IPS-20b (cell line): ENCODE measurements at regions not wholly inside any gene's neighbourhood (a gene's known extent, or its start where the extent isn't known, plus 50 kb on each side); places are given as distances from the start of the nearest gene placed in this dataset.

Source experiments
- H3K27ac ChIP-seq: one replicate; pipeline ENCODE4 v1.5.1; 2013; ENCODE audit warnings: low read length
- H3K27me3 ChIP-seq: 2 replicates; pipeline ENCODE4 v1.6.1; 2013; ENCODE audit warnings: mild to moderate bottlenecking, low read length, inconsistent platforms; ENCODE audit not compliant: insufficient read depth
- H3K36me3 ChIP-seq: 2 replicates; pipeline ENCODE4 v1.6.1; 2013; ENCODE audit warnings: low read depth, mild to moderate bottlenecking, inconsistent platforms, low read length, moderate library complexity; ENCODE audit not compliant: insufficient read depth
- H3K4me1 ChIP-seq: 2 replicates; pipeline ENCODE4 v1.6.1; 2013; ENCODE audit warnings: mild to moderate bottlenecking, control low read depth, inconsistent platforms, low read length, moderate library complexity; ENCODE audit not compliant: insufficient read depth
- H3K4me3 ChIP-seq: 2 replicates; pipeline ENCODE4 v1.5.1; 2013; ENCODE audit warnings: mild to moderate bottlenecking, low read length, inconsistent platforms
- H3K9ac ChIP-seq: 2 replicates; pipeline ENCODE4 v1.6.1; 2013; ENCODE audit warnings: low read depth, mild to moderate bottlenecking, inconsistent platforms, low read length, moderate library complexity
- H3K9me3 ChIP-seq: 2 replicates; pipeline ENCODE4 v1.6.1; 2013; ENCODE audit warnings: mild to moderate bottlenecking, low read depth, low read length, inconsistent platforms; ENCODE audit not compliant: insufficient read depth

DNA sequence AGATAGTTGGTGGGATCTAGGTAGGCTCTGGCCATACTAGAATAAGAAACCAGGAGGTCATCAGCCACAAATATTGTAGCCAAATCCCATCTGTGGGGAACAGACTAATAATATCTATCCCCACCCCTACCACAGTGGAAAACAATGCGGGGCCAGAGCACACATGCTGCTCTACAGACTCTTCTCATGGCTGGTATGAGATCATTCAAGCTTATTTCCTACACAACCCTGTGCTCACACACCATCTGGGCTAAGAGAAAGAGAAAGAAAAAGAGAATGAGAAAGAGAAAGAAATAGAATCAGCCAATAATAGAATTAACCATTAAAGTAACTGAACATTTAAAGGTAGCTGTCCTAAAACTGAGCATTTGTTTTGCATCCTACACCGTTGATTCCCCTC lies 1268.4 kb upstream of the SPRY2 start:
- Histone ChIP-seq H3K4me1 (no peaks in the 10 kb centered on the region), H3K27ac (no peak overlapping the region), H3K36me3 (no peaks in the 10 kb centered on the region), H3K4me3 (no peak overlapping the region), H3K9me3 (no peaks in the 10 kb centered on the region), H3K27me3 (no peaks in the 10 kb centered on the region), H3K9ac (no peak overlapping the region)

DNA sequence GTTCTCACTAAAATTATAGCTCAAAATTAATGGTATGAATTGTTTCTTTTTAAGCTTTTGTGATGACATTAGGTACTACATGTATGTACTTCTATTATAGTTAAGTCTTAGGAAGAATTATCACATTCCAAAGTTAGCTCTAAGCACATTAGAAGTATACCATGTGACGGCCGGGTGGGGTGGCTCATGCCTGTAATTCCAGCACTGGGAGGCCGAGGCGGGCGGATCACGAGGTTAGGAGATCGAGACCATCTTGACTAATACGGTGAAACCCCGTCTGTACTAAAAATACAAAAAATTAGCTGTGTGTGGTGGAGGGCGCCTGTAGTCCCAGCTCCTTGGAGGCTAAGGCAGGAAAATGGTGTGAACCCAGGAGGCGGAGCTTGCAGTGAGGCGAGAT lies 1265.1 kb upstream of the SPRY2 start:
- Histone ChIP-seq H3K4me3 (no peak overlapping the region), H3K27me3 (no peaks in the 10 kb centered on the region), H3K9ac (no peak overlapping the region), H3K36me3 (no peaks in the 10 kb centered on the region), H3K4me1 (no peaks in the 10 kb centered on the region), H3K27ac (no peak overlapping the region), H3K9me3 (no peaks in the 10 kb centered on the region)

DNA sequence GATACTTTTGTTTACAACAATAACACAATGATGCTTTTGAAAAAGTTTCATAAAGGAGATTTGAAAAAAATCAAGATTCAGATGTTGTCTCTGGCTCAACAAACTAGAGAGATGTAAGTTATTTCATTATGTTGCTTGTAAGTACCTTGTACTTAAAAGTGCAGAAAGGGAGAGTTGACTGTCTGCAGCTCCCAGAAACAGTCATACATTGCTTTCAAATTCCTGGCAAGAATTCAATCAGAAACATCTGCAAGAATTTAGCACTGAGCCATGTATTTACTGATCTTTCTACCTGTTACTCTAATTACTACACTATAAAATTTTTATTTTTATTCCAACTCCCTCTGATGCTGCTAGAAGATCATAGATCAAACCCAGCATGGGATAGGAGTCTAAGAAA lies 1261.3 kb upstream of the SPRY2 start:
- H3K9ac ChIP-seq = no peak overlapping the region
- peaks cover 5% of the 10 kb centered on the region; the same call in 1 of the 2 replicates for H3K4me1 ChIP-seq
- no peaks in the 10 kb centered on the region for H3K27me3 ChIP-seq
- no peak overlapping the region for H3K27ac ChIP-seq
- H3K9me3 ChIP-seq = no peaks in the 10 kb centered on the region
- H3K36me3 ChIP-seq = no peaks in the 10 kb centered on the region
- H3K4me3 ChIP-seq = no peak overlapping the region

DNA sequence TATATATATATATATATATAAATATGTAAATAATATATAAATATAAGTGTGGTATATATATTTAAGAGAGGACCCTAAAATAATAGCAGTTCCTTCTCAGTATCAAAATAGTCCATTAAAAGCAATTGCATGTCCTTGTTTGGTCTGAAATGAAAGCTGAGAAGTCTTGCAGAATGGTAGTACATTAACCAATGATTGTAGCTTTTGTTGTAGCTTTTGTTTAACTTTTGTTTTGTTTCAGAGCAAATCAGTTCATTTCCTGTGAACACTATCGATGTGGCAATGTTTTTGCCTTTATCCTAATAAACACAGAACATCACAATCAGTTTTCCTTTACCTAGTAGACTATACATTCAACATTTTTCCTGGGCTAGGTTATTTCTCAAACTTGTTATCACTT lies 1256.2 kb upstream of the SPRY2 start:
- Histone ChIP-seq H3K4me1 (peaks cover 5% of the 10 kb centered on the region; the same call in 1 of the 2 replicates), H3K9me3 (no peaks in the 10 kb centered on the region), H3K36me3 (no peaks in the 10 kb centered on the region), H3K27ac (no peak overlapping the region), H3K4me3 (no peak overlapping the region), H3K27me3 (no peaks in the 10 kb centered on the region), H3K9ac (no peak overlapping the region)

DNA sequence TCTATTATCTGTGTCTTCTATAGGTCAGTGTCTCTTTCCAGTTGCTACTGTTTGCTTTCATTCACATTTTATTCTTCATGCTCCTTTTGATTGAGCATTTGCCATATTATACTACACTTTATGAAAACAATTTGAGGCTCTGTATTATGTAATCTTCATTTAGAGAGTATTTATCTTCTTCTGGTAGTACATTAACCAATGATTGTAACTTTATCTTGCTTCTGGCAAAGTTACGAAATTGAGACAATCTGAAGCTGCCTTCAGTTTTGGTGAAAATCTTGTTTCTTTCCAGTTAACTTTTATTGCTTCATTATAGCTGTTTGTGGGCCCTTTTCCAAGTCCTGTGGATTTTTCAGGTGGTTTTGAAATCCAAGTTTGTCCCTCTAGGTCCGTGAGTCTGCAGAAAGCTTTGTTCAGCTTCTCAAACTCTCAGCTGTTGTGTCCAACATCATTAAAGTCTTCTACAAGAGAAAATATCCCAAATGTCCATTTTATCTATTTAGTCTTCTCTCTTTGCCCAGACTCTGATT lies 1255.4 kb upstream of the SPRY2 start:
- H3K4me3 ChIP-seq = no peak overlapping the region
- no peak overlapping the region for H3K27ac ChIP-seq
- H3K27me3 ChIP-seq = no peaks in the 10 kb centered on the region
- no peak overlapping the region for H3K9ac ChIP-seq
- no peaks in the 10 kb centered on the region for H3K9me3 ChIP-seq
- H3K36me3 ChIP-seq = no peaks in the 10 kb centered on the region
- peaks cover 5% of the 10 kb centered on the region; the same call in 1 of the 2 replicates for H3K4me1 ChIP-seq

DNA sequence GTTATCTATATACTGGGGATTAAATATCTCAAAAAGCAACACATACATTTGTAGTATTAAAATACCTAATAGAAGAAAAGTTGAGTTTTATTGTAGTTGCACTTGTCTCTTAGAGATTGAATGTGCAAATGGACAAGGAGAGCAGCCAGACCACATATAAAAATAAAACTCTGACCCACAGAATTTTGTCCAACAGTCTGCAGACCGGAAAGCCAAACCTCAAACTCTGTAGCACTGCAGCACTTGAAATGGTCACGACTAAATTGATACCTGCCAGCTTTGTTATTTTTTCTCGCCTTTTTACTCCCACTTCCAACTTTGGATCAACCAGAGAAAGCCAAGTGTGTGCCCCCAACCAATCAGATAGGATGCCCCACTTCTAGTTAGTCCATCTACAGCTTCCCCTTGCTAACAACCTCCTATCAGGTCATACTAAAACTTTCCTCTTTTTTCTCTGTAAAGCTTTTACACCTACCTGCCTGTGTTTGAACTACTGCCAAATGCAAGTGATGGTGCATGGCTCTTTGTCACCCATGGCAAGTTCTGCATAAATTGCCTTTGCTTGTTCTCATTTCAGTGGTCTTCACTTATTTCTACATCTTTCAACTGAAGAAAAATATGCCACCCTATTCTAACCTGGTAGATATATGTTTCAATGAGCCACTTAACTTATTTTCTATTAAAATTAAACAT lies 1250.7 kb upstream of the SPRY2 start:
- Histone ChIP-seq H3K27me3 (no peaks in the 10 kb centered on the region), H3K4me1 (no peaks in the 10 kb centered on the region), H3K9ac (no peak overlapping the region), H3K4me3 (no peak overlapping the region), H3K27ac (no peak overlapping the region), H3K36me3 (no peaks in the 10 kb centered on the region), H3K9me3 (no peaks in the 10 kb centered on the region)

DNA sequence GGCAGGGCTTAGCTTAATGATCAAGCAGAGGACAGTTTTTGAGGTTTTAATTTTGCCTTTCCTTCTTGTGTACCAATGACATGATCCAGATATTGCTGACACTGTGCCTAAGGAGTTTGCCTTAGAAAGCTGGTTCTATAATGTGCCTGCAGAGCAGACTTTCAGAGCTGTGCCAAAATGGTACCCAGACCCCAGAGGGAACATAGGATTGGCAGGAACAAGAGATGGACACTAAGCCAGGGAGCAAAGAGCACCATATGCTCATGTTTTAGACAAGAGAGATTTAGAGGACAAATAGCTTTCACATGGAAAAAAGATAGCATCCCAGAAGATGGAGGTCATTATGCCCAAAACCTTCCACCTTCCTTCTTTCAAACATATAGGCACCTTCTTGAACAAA lies 1241.5 kb upstream of the SPRY2 start:
- no peak overlapping the region for H3K27ac ChIP-seq
- H3K9ac ChIP-seq = no peak overlapping the region
- H3K27me3 ChIP-seq = no peaks in the 10 kb centered on the region
- no peaks in the 10 kb centered on the region for H3K9me3 ChIP-seq
- H3K36me3 ChIP-seq = no peaks in the 10 kb centered on the region
- H3K4me1 ChIP-seq = peaks cover 6% of the 10 kb centered on the region; the same call in 1 of the 2 replicates
- H3K4me3 ChIP-seq = no peak overlapping the region

DNA sequence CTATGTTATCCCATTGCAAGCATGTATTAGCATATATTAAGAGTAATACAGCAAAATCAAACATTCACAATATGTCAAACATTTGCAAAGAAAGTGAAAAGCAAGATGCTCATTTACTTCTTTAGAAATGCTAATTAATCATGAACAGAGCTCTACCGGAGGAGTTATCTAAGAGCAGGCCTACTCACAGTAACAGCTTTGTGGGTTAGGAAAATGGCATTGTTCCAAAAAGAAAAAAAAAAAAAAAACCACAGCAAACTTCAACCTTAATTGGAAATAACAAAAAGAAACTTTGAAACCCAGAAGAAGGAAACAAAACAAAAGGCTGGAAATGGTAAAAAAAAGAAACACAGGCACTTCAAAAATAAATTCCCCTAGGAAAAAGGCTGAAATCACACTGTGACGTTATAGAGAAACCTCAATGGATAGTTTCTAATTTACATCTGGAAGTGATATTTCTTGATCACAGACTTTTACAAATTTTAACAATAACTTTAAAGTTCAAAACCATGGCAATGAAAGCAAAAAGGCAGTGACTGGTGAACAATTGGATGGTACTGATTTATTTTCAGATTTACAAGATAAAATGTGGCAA lies 1236.8 kb upstream of the SPRY2 start:
- no peaks in the 10 kb centered on the region for H3K27me3 ChIP-seq
- no peak overlapping the region; the same call in 1 of the 2 replicates for H3K9ac ChIP-seq
- H3K4me3 ChIP-seq = no peak overlapping the region
- H3K4me1 ChIP-seq = peaks cover 10% of the 10 kb centered on the region; the same call in 1 of the 2 replicates
- H3K36me3 ChIP-seq = no peaks in the 10 kb centered on the region
- no peaks in the 10 kb centered on the region for H3K9me3 ChIP-seq
- no peak overlapping the region for H3K27ac ChIP-seq

DNA sequence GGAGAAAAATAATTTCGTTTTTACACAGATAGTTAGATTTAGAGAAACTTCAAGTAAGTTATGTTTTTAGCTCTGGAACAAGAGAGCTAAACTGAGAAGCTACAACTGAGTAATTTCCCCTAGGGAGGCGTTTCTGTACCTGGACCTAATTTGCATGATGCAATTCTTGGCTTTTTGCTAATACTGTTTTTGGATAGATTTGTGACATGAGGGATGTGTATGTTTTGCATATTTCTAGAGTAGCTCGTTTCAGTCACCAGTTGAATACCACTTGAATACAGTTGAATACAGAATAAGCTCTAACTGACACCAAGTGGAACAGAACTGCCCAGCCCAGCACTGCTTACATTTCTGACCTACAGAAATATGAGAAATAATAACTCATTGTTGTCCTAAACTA lies 1227.9 kb upstream of the SPRY2 start:
- H3K9ac ChIP-seq = no peak overlapping the region
- no peaks in the 10 kb centered on the region for H3K27me3 ChIP-seq
- no peaks in the 10 kb centered on the region for H3K4me1 ChIP-seq
- no peaks in the 10 kb centered on the region for H3K9me3 ChIP-seq
- H3K27ac ChIP-seq = no peak overlapping the region
- H3K4me3 ChIP-seq = no peak overlapping the region
- no peaks in the 10 kb centered on the region for H3K36me3 ChIP-seq

DNA sequence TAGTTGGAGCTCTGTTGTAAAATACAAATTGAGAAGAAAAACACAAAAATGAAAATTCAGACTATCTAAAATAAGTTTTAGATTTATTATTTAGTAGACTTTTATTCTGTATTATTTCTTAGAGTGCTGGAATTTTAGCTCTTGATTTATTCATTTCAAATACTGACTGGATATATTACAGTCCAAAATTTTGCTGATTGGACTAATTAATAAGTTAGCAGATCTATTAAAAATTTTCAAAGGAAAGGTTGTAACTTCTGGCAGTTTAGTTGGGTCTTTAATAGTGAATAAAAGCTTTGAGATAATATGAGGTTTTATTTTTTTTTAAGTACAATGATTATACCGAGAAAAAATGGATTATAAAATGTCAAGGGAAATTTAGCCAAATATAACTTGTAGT lies 1224.9 kb upstream of the SPRY2 start:
- Histone ChIP-seq H3K4me1 (no peaks in the 10 kb centered on the region), H3K36me3 (no peaks in the 10 kb centered on the region), H3K27ac (no peak overlapping the region), H3K9ac (no peak overlapping the region), H3K4me3 (no peak overlapping the region), H3K27me3 (no peaks in the 10 kb centered on the region), H3K9me3 (no peaks in the 10 kb centered on the region)

DNA sequence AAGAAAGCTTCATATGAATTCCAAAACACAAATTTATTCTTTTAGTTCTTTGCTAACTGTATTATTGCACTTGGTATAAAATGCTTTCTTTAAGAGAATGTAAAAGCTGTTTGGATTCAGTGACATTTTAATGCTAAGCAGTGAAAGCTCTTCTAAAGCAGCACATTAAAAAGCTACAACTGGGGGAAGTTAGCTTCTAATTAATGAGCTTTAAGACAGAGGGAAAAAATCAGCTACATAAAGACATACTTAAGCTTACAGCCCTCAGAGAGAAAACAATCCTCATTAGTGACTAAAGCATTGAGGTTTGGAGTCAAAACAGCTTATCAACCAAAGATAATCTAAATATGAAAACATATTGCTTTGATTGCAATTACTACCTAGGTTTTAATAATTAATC lies 1222.2 kb upstream of the SPRY2 start:
- H3K4me3 ChIP-seq = no peak overlapping the region
- H3K9ac ChIP-seq = no peak overlapping the region
- H3K27ac ChIP-seq = no peak overlapping the region
- no peaks in the 10 kb centered on the region for H3K4me1 ChIP-seq
- no peaks in the 10 kb centered on the region for H3K27me3 ChIP-seq
- H3K36me3 ChIP-seq = no peaks in the 10 kb centered on the region
- no peaks in the 10 kb centered on the region for H3K9me3 ChIP-seq

DNA sequence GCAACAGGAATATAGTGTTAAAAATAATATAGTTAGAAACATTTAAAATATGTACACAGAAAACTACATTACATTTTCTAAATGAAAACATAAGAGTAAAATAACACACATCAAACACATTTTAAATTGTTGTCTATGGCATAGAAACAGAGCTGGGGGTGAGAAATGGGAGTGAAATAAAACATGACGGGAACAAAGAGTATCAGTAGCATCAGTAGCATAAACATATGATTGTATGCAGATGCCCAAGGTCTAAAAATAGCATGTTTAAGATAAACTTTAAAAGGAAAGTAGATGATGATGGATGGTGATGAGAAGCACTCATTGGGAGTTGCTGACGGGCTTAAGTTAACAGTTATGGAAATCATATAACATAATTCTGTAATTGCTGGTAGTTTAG lies 1221.7 kb upstream of the SPRY2 start:
- Histone ChIP-seq H3K9me3 (no peaks in the 10 kb centered on the region), H3K4me3 (no peak overlapping the region), H3K4me1 (no peaks in the 10 kb centered on the region), H3K27me3 (no peaks in the 10 kb centered on the region), H3K36me3 (no peaks in the 10 kb centered on the region), H3K27ac (no peak overlapping the region), H3K9ac (no peak overlapping the region)
